Fibroblast of lung (primary cell): ENCODE measurements at regions not wholly inside any gene's neighbourhood (a gene's known extent, or its start where the extent isn't known, plus 50 kb on each side); places are given as distances from the start of the nearest gene placed in this dataset.

Experiments
- EZH2 ChIP-seq: IDR thresholded peaks from 2 replicates; pipeline ENCODE4 v1.5.1; 2012; ENCODE audit warnings: low read length, control low read depth, mild to moderate bottlenecking; ENCODE audit errors: missing control alignments
- TF ChIP-seq, protein P1 (sequence below), 2 donors: IDR thresholded peaks in 1 of 2; conservative IDR thresholded peaks in 1 of 2; 1 replicate in 1 of 2; 2 replicates in 1 of 2; pipeline ENCODE4 v1.5.1; 2011 to 2012; ENCODE audit warnings: low read length in 2 of 2, control low read depth in 1 of 2, inconsistent platforms in 1 of 2, low read depth in 1 of 2, mild to moderate bottlenecking in 1 of 2

DNA sequence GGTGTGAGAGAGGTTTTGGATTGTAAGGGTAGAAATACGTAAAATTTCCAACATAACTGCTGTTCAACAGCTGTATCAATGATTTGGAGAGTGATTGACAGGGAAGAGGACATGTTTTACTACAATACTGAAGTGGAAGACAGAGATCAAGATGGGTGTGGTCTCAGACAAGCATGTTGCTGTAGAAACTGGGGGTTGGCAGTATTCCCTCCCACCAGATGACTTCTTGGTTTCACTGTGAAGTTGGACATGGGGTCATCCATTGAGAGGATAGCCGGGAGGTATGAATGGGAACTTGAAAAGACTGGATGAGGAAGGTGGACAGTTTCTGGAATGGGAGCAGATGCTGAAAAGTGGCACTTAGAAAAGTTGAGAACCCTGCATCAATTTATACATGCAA is 95.3 kb upstream of the HDAC9 start:
- TF ChIP-seq, protein P1, sequence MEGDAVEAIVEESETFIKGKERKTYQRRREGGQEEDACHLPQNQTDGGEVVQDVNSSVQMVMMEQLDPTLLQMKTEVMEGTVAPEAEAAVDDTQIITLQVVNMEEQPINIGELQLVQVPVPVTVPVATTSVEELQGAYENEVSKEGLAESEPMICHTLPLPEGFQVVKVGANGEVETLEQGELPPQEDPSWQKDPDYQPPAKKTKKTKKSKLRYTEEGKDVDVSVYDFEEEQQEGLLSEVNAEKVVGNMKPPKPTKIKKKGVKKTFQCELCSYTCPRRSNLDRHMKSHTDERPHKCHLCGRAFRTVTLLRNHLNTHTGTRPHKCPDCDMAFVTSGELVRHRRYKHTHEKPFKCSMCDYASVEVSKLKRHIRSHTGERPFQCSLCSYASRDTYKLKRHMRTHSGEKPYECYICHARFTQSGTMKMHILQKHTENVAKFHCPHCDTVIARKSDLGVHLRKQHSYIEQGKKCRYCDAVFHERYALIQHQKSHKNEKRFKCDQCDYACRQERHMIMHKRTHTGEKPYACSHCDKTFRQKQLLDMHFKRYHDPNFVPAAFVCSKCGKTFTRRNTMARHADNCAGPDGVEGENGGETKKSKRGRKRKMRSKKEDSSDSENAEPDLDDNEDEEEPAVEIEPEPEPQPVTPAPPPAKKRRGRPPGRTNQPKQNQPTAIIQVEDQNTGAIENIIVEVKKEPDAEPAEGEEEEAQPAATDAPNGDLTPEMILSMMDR (conservative IDR thresholded peaks at IDR 0.05 in 1 of 2, IDR thresholded peaks at IDR 0.05 in 1 of 2; ENCODE audit: low read depth in 1 of 2, low read length in 2 of 2) = no peak
- TF ChIP-seq EZH2 = no peak
